ENCODE measurements at regions not wholly inside any gene's neighbourhood (a gene's known extent, or its start where the extent isn't known, plus 50 kb on each side); places are given as distances from the start of the nearest gene placed in this dataset.

- no peak for TF ChIP-seq POLR2A (IDR thresholded peaks at IDR 0.05)
- TF ChIP-seq, protein P1, sequence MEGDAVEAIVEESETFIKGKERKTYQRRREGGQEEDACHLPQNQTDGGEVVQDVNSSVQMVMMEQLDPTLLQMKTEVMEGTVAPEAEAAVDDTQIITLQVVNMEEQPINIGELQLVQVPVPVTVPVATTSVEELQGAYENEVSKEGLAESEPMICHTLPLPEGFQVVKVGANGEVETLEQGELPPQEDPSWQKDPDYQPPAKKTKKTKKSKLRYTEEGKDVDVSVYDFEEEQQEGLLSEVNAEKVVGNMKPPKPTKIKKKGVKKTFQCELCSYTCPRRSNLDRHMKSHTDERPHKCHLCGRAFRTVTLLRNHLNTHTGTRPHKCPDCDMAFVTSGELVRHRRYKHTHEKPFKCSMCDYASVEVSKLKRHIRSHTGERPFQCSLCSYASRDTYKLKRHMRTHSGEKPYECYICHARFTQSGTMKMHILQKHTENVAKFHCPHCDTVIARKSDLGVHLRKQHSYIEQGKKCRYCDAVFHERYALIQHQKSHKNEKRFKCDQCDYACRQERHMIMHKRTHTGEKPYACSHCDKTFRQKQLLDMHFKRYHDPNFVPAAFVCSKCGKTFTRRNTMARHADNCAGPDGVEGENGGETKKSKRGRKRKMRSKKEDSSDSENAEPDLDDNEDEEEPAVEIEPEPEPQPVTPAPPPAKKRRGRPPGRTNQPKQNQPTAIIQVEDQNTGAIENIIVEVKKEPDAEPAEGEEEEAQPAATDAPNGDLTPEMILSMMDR (IDR thresholded peaks at IDR 0.05) = no peak
- TF ChIP-seq POLR2AphosphoS5 (IDR thresholded peaks at IDR 0.05) = no peak
- 62% methylated on average over 2 of the region's 2 CpGs for WGBS
- H3K4me3 ChIP-seq = no peak overlapping the region
- no peak for DNase-seq (ENCODE audit: low spot score in 2 of 2)
- no peaks in the 10 kb centered on the region for H3K4me1 ChIP-seq
- no peaks in the 10 kb centered on the region for H3K36me3 ChIP-seq
- no peak overlapping the region for H3K27ac ChIP-seq
- no peaks in the 10 kb centered on the region for H3K9me3 ChIP-seq
- H3K27me3 ChIP-seq = no peaks in the 10 kb centered on the region
Observed at GRCh38 chr21:19141511-19141910, 737.9 kb upstream of the TMPRSS15 start.

- Histone ChIP-seq H3K36me3 (no peaks in the 10 kb centered on the region), H3K4me3 (no peak overlapping the region), H3K27me3 (no peaks in the 10 kb centered on the region), H3K27ac (no peak overlapping the region), H3K9me3 (peaks cover 5% of the 10 kb centered on the region), H3K4me1 (no peaks in the 10 kb centered on the region)
- no peak for DNase-seq (ENCODE audit: low spot score in 2 of 2)
- TF ChIP-seq, protein P1 (IDR thresholded peaks at IDR 0.05) = no peak
- TF ChIP-seq POLR2A (IDR thresholded peaks at IDR 0.05) = no peak
- TF ChIP-seq POLR2AphosphoS5 (IDR thresholded peaks at IDR 0.05) = no peak
- TF ChIP-seq EP300 (IDR thresholded peaks at IDR 0.05) = no peak
- 88% methylated on average over 4 of the region's 4 CpGs for WGBS
Observed at GRCh38 chr21:19145682-19146293, 742.2 kb upstream of the TMPRSS15 start.

DNA sequence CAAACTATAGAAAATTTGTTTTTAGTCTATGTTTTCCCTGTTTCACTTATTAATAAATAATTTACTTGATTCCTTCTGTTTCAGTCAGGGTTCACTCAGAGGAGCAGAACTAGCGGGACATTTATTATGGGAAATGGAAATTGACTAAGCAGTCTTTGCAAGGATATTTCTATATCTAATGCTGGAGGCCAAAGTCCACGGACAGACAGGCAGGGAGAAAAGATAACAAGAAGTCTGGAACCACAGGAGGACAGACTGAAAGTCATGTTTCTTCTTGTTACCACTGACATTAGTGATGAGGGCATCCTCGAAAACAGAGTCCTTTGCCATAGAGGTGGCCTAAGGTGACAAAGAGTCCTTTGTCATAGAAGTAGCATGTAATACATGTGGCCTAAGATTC, 744.5 kb upstream of the TMPRSS15 start:
- WGBS = 85% methylated on average over 3 of the region's 3 CpGs
- no peak overlapping the region for H3K4me3 ChIP-seq
- TF ChIP-seq EP300 (IDR thresholded peaks at IDR 0.05) (no peak), POLR2AphosphoS5 (IDR thresholded peaks at IDR 0.05) (no peak), POLR2A (IDR thresholded peaks at IDR 0.05) (no peak)
- TF ChIP-seq, protein P1 (IDR thresholded peaks at IDR 0.05) = no peak

DNA sequence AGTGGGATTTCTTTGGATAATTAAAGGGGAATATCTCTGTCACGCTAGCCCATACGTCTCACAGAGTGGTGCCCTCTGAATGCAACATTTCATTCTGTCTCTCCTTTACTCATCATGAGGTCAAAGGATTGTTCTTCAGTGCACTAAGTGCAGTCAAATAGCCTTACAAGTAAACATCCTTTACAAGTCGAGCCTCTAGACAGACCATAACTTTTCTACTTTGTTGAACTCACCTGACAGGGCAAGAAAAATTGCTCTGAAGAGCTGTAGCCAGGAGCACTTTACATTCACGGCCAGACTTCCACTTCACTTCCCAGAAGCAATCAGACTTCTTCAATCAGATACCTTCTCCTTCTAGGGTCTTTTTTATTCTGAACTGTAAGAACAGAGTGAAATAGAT, 768.0 kb upstream of the TMPRSS15 start:
- H3K4me1 ChIP-seq = no peaks in the 10 kb centered on the region
- TF ChIP-seq, protein P1 (IDR thresholded peaks at IDR 0.05) = no peak
- TF ChIP-seq EP300 (IDR thresholded peaks at IDR 0.05) (no peak), POLR2AphosphoS5 (IDR thresholded peaks at IDR 0.05) (no peak), POLR2A (IDR thresholded peaks at IDR 0.05) (no peak)
- H3K9me3 ChIP-seq = no peaks in the 10 kb centered on the region
- WGBS = 29% methylated on average over 4 of the region's 4 CpGs
- no peak overlapping the region for H3K4me3 ChIP-seq
- no peaks in the 10 kb centered on the region for H3K36me3 ChIP-seq
- no peak for DNase-seq (ENCODE audit: low spot score in 2 of 2)
- no peaks in the 10 kb centered on the region for H3K27me3 ChIP-seq
- no peak overlapping the region for H3K27ac ChIP-seq

More for the DNA sequence above, 744.5 kb upstream of the TMPRSS15 start:
- H3K9me3 ChIP-seq = peaks cover 5% of the 10 kb centered on the region
- no peaks in the 10 kb centered on the region for H3K27me3 ChIP-seq
- no peaks in the 10 kb centered on the region for H3K4me1 ChIP-seq
- no peak overlapping the region for H3K27ac ChIP-seq
- no peaks in the 10 kb centered on the region for H3K36me3 ChIP-seq
- DNase-seq (ENCODE audit: low spot score in 2 of 2) = no peak

DNA sequence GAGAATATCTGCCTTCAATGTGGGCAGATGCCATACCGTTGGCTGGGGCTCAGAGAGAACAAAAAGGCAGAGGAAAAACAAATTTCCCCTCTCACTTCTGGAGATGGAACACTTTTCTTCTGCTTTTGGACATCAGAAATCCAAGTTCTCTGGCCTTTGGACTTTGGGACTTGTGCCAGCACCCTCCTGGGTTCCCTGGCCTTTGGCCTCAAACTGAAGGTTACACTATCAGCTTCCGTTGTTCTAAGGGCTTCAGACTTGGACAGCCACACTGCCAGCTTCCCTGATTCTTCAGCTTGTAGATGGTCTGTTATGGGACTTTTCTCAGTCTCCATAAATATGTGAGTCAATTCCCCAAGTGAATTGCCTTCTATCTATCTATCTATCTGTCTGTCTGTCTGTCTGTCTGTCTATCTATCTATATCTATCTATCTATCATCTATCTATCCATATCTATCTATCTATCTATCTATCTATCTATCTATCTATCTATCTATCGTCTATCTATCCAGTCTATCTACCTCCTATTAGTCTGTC, 778.1 kb upstream of the TMPRSS15 start:
- DNase-seq (ENCODE audit: low spot score in 2 of 2) = no peak
- no peak overlapping the region for H3K27ac ChIP-seq
- no peaks in the 10 kb centered on the region for H3K9me3 ChIP-seq
- no peaks in the 10 kb centered on the region for H3K36me3 ChIP-seq
- H3K4me1 ChIP-seq = no peaks in the 10 kb centered on the region
- no peaks in the 10 kb centered on the region for H3K27me3 ChIP-seq
- WGBS = 82% methylated on average over 3 of the region's 3 CpGs
- no peak overlapping the region for H3K4me3 ChIP-seq
- TF ChIP-seq POLR2A (IDR thresholded peaks at IDR 0.05) (no peak), EP300 (IDR thresholded peaks at IDR 0.05) (no peak), POLR2AphosphoS5 (IDR thresholded peaks at IDR 0.05) (no peak)
- TF ChIP-seq, protein P1 (IDR thresholded peaks at IDR 0.05) = no peak
